DOHH2 (cell line): ENCODE measurements at regions not wholly inside any gene's neighbourhood (a gene's known extent, or its start where the extent isn't known, plus 50 kb on each side); places are given as distances from the start of the nearest gene placed in this dataset.

ENCODE experiments used
- H3F3A ChIP-seq: fragments of 200-600 bp; sonication (generic), shearing (Covaris generic); 2 replicates; pipeline ENCODE4 v1.6.0; 2016; ENCODE audit warnings: antibody characterized with exemption, mild to moderate bottlenecking; ENCODE audit not compliant: control insufficient read depth, insufficient read depth
- H3K27ac ChIP-seq: fragments of 200-600 bp; sonication (generic); 2 replicates; pipeline ENCODE4 v1.5.1; 2014; ENCODE audit warnings: low read depth, mild to moderate bottlenecking, low read length, moderate library complexity
- H3K27me3 ChIP-seq: fragments of 200-600 bp; sonication (generic); 2 replicates; pipeline ENCODE4 v1.6.1; 2014; ENCODE audit warnings: mild to moderate bottlenecking, low read length, mixed read lengths; ENCODE audit not compliant: control insufficient read depth
- H3K36me3 ChIP-seq: fragments of 200-600 bp; sonication (generic); 2 replicates; pipeline ENCODE4 v1.6.1; 2014; ENCODE audit warnings: mild to moderate bottlenecking, low read length, moderate library complexity, mixed read lengths; ENCODE audit not compliant: control insufficient read depth
- H3K4me1 ChIP-seq: fragments of 200-600 bp; sonication (generic); 2 replicates; pipeline ENCODE4 v1.6.1; 2014; ENCODE audit warnings: mild to moderate bottlenecking, low read length, mixed read lengths; ENCODE audit not compliant: control insufficient read depth
- H3K4me2 ChIP-seq: fragments of 200-600 bp; sonication (generic); 2 replicates; pipeline ENCODE4 v1.6.0; 2014; ENCODE audit warnings: mild to moderate bottlenecking, low read length, moderate library complexity
- H3K4me3 ChIP-seq: fragments of 200-600 bp; sonication (generic); 2 replicates; pipeline ENCODE4 v1.5.1; 2014; ENCODE audit warnings: mild to moderate bottlenecking, low read length, mixed read lengths
- H3K79me2 ChIP-seq: fragments of 200-600 bp; sonication (generic); 2 replicates; pipeline ENCODE4 v1.6.1; 2014; ENCODE audit warnings: mild to moderate bottlenecking, low read length, mixed read lengths; ENCODE audit not compliant: control insufficient read depth
- H3K9me2 ChIP-seq: fragments of 200-600 bp; sonication (generic); replicated peaks from 2 replicates; pipeline ENCODE4 v1.6.1; 2014; ENCODE audit warnings: mild to moderate bottlenecking, low read length, mixed read lengths; ENCODE audit not compliant: control insufficient read depth
- H3K9me3 ChIP-seq: fragments of 200-600 bp; sonication (generic); 2 replicates; pipeline ENCODE4 v1.6.1; 2014; ENCODE audit warnings: antibody characterized with exemption, low read length, mixed read lengths; ENCODE audit not compliant: control insufficient read depth, insufficient read depth
- H4K20me1 ChIP-seq: fragments of 200-600 bp; sonication (generic); 2 replicates; pipeline ENCODE4 v1.6.0; 2014; ENCODE audit warnings: low read depth, mild to moderate bottlenecking, antibody characterized with exemption, low read length, moderate library complexity; ENCODE audit not compliant: control insufficient read depth, insufficient read depth
- CTCF ChIP-seq: fragments of 200-600 bp; sonication (generic); IDR thresholded peaks from one replicate; pipeline ENCODE4 v1.5.1; 2014; ENCODE audit warnings: antibody characterized with exemption, mild to moderate bottlenecking, low read depth, low read length; ENCODE audit not compliant: poor library complexity, severe bottlenecking
- EZH2phosphoT487 ChIP-seq: fragments of 200-600 bp; sonication (generic); IDR thresholded peaks from 2 replicates; pipeline ENCODE4 v1.6.1; 2017; ENCODE audit warnings: borderline replicate concordance, mild to moderate bottlenecking, antibody characterized with exemption, low read length, moderate library complexity, mixed read lengths

DNA sequence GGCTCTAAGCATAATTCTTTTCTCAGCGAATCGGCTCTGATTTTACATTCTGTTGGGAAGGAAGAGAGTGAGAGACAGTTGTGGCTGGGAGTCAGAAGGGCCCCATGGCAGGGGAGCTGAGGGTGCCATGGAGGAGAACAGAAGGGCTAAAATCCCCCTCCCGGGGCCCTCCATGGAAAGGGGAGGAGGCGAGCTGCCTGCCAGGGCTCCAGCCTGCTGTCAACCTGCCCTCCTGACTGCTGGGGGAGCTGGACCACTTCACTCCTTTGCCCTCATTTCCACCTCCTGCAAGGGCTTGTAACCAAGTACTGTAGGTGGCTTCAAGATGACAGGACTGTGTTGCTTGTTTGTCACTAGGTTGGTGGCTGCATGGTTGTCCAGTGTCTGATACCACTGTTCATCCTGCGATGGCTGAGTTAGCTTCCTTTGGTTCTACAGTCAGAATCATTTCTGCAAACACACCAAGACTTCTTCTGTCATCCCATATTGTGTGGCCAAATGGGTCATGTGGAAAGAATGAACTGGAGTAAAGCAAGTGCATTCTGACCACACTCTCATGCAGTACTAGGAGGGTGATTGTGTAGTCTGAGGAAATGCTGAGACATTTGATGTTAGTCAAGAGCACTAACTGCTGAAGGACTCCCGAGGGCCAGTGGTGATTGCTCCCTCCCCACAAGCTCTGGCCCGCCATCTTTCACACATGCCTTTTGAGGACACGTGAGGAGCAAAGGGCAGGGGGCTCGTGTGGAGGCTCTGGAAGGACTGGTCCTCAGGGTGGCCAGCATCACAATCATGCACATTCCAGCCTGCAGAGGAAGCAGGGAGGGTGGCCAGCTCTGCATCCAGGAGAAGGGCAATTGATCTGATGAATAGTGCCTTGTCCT lies 307.2 kb downstream of the GADD45G start:
- TF ChIP-seq EZH2phosphoT487, result no peak
- no peak for TF ChIP-seq CTCF
- Histone ChIP-seq H3K27me3 (no peaks in the 10 kb centered on the region), H3K9me2 (no peaks in the 10 kb centered on the region), H3F3A (no peaks in the 10 kb centered on the region), H3K4me1 (no peaks in the 10 kb centered on the region), H3K79me2 (no peaks in the 10 kb centered on the region), H3K4me3 (no peak overlapping the region), H4K20me1 (no peaks in the 10 kb centered on the region), H3K4me2 (no peak overlapping the region), H3K36me3 (no peaks in the 10 kb centered on the region), H3K27ac (no peak overlapping the region), H3K9me3 (no peaks in the 10 kb centered on the region)

DNA sequence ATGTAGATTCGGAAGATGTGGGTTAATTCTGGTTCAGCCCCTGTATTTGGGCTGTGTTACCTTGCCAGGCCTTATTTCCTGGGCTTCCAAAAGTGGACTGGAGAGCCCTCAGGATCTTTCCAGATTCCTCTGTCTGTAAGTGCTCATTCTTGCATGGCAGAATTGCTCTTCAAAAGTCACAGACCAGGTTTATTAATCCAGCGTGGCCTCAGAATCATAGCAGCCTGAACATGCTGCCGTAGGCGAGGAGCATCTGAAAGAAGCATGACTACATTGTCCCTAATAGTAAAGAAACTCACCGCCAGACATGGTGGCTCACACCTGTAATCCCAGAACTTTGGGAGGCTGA lies 307.8 kb downstream of the GADD45G start:
- TF ChIP-seq EZH2phosphoT487, result no peak
- TF ChIP-seq CTCF, result no peak
- Histone ChIP-seq H3F3A (no peaks in the 10 kb centered on the region), H3K79me2 (no peaks in the 10 kb centered on the region), H3K27ac (no peak overlapping the region), H3K9me2 (no peaks in the 10 kb centered on the region), H3K9me3 (no peaks in the 10 kb centered on the region), H4K20me1 (no peaks in the 10 kb centered on the region), H3K27me3 (no peaks in the 10 kb centered on the region), H3K4me1 (no peaks in the 10 kb centered on the region), H3K4me3 (no peak overlapping the region), H3K36me3 (no peaks in the 10 kb centered on the region), H3K4me2 (no peak overlapping the region)

DNA sequence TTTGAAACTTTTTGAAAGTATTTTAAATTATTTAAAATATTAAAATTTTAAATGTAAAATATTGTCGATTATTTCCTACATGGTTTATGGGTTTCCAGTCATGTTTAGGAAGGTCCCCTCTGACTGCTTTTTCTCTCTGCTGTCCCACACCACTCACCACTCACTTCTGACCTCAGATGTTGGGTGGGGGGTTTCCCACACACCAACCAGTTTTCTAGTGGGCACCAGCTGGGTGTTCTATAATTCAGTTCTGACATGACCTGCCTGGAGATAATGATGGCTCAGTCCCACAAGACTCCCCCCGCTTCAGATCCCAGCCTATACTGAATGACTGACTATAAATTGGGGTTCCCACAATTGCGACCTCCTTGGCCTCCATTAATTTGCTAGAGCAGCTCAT lies 310.4 kb downstream of the GADD45G start:
- no peak for TF ChIP-seq CTCF
- TF ChIP-seq EZH2phosphoT487, result no peak
- Histone ChIP-seq H3K27ac (no peak overlapping the region), H3K4me2 (no peak overlapping the region), H3K4me1 (no peaks in the 10 kb centered on the region), H3K27me3 (no peaks in the 10 kb centered on the region), H3K79me2 (no peaks in the 10 kb centered on the region), H3K4me3 (no peak overlapping the region), H3K36me3 (no peaks in the 10 kb centered on the region), H3K9me3 (no peaks in the 10 kb centered on the region), H3K9me2 (no peaks in the 10 kb centered on the region), H3F3A (no peaks in the 10 kb centered on the region), H4K20me1 (no peaks in the 10 kb centered on the region)
